GM04504 (cell line): ENCODE measurements at regions not wholly inside any gene's neighbourhood (a gene's known extent, or its start where the extent isn't known, plus 50 kb on each side); places are given as distances from the start of the nearest gene placed in this dataset.

Source experiments
- DNase-seq: peaks from one replicate; pipeline ENCODE4 v3.0.0-alpha.2; 2012; ENCODE audit warnings: low read depth

DNA sequence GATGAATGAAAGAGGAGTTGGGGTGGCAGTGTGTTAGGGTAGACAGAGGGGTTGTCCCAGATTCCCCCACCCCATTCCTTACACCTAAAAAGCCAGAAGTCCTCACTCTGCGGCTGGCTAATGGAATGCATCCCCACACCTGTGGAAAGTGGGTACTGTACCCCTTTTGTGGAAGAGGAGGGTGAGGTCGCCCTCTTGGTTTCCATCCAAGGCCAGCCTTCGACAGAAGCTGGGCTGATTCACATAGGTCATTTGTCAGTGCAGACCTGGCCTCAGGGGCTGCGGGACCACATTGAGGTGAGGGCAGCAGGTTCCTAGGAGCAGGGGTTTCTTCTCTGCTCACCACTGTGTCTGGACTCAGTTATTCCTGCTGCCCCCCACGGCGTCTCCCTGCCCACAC lies 671.6 kb downstream of the MATN1 start:
- no peak for DNase-seq

DNA sequence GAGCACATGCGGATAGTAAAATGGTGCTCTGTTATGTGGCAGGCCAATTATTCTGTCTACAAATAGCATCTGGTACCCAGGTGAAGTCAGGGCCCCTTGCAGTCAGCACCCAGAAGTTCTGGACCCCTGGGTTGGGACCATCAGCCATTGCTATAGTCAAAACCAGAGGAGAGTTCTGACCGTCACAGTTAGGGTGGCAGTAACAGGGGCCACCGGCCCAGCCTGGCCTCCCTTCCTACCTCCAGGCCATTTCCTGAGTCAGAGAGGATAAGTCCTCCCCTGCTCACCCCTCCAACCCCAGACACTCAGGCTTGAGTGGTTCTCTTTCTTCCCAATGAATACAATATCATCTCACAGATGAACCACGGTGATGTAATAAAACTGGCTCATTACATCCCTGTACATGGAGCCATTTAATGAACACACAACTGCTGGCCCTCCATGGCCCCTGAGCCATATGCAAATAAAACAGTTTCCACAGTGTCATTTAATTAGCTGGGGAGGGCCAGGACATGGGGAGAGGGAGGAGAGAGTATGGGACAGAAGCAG lies 673.6 kb downstream of the MATN1 start:
- DNase-seq: no peak

DNA sequence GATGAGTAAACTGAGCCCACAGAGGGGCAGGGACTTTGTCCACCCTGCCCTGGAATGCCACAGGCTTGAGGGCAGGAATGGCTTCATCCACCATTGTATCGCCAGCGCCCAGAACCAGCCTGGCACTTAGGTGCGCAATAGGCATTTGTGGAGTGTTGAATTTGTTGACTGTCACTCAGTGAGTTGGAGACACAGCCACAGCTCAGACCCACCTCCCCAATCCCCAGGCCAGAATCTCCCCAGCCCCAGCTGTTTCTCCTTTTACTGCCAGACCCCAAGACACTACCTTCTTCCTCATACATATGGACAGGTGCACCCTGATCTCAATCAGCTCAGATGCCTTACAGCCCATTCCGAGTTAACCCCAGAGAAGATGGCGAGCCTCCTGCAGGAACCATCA lies 674.5 kb downstream of the MATN1 start:
- DNase-seq: no peak

DNA sequence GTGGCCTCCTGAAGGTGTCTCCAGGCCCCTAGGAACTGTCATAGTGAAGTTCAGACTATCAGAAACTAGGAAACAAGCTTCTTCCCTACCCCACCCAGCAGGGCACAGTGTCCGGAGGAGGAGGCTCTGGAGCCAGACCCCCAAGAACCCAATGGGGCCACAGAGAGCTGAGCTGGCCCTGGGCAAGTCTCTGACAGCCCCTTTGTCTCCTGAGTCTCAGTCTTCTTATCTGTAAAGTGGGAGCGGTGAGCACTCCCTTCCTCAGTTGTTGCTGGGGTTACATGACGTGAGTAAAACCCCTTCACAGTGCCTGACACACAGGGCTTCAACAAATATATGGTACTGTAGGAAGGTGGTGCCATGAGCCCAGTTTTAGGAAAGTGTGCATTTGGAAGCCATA lies 675.8 kb downstream of the MATN1 start:
- no peak for DNase-seq

DNA sequence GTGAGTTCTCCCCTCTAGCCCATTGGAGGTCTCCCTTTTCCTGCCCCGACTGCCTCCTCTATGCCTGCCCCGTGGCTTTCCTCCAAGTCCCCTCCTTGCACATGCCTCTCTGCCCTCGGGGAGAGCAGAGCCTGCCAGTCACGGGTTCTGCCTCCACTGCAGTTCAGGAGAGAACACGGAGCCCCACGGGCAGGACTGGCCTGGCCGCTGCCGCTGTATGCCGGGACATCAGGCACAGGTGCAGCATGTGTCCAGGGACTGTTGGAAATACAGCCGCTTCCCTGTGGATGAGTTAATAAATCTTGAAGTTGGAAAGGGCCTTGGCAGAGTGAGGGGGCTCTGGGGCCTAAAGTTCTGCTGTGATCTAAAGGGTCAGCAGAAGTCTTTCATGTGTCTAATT lies 676.6 kb downstream of the MATN1 start:
- no peak for DNase-seq

DNA sequence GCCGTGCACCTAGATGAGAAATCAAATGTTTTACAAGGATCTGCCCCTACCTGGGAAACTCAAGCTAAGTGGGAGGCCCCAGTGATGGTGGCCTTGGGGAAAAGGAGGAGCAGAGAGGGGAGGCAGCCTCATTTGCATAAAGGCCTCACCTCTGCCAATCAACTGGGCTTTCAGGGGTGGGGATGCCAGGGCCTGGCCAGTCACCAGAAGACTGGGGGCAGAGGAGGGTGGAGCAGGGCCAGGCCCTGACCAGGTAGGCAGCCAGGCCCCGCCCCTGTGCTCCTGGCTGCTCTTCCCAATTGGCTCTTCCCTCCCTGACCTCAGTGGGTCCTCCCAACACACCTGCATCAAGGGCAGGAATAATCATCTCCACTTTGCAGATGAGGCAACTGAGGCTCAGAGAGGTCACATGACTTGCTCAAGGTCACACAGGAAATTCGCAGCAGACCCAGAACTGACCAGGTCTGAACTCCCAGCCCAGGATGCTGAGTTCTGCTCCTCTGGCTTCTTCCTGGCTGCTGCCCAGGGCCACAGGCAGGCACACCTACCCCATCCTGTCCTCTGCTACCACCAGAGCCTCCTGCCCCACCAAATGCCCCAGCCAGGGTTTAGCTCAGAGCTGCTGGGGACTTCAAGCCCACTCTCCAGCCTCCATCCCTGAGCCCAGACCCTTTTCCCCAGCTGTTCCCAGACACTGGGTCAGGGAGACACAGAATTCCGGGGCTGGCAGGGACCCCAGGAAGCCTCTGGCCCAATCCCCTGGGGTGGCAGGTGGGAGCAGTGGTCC lies 677.9 kb downstream of the MATN1 start:
- no peak for DNase-seq

DNA sequence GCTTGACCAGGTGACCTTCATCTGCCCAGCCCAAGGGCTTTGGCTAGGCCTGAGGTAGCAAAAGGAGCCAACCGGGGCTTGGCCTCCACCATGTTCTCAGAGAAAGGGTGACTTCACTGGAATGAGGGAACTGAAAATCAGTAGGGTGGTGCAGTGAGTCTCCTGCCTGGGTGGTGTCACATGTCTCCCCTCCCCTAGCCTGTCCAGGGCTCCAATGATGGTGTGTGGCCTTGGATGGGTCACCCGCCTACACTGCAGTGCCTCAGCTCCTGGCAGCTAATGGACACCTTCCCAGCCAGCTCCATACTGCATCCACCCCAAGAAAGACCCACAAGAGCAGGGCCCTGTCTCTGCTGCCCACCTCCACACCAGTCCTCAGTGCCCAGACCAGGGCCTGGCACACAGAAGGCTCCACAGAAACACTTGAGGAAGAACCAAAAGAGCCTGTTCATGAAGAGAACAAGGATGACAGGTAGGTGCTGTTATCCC lies 678.7 kb downstream of the MATN1 start:
- no peak for DNase-seq

DNA sequence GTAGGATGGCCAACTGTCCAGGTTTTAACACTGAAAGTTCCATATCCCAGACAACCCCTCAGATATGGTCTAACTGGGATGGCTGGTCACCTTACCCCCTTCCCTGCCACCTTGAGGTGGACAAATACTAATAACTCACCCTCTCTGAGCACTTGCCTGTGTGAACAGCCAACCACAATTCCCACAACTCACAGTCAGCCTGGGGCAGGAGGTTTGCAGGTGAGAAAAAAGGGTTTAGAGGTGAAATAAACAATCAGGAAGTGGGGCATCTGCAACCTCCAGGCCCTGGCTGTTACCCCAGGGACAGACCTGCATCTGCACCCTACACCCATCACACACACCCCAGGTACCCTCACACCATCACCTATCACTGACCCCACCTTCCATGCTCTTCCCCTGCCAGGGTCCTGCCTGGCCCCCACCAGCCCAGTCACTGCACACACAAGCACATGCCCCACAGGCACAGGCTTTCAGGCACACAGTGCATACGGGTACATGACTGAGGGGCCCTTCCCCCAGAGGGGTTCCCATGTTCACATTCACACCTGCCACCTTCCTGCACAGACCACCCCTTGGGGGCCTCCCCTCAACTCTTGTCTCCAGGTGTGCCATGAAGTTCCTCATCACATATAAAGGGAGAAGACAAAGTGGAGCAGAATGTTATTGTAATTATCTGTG lies 679.5 kb downstream of the MATN1 start:
- DNase-seq: no peak

DNA sequence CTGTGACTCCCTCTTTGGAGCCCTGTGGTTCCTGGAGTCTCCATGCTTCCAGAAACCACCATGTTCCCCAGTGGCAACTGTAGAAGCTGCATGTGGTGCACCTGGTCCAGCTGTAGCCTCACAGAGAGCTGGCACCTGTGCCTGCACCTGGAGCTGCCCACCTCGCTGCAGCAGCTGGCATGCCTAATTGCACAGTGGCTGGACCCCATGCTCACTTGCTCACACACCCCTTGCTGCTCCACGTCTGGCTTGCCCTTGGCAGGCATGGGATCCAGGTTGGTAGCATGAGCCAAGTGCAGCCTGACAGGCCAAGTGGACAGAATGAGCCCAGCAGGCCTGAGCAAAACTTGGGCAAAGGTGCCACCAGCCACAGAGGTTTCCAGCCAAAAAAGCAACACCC lies 680.1 kb downstream of the MATN1 start:
- DNase-seq: no peak

DNA sequence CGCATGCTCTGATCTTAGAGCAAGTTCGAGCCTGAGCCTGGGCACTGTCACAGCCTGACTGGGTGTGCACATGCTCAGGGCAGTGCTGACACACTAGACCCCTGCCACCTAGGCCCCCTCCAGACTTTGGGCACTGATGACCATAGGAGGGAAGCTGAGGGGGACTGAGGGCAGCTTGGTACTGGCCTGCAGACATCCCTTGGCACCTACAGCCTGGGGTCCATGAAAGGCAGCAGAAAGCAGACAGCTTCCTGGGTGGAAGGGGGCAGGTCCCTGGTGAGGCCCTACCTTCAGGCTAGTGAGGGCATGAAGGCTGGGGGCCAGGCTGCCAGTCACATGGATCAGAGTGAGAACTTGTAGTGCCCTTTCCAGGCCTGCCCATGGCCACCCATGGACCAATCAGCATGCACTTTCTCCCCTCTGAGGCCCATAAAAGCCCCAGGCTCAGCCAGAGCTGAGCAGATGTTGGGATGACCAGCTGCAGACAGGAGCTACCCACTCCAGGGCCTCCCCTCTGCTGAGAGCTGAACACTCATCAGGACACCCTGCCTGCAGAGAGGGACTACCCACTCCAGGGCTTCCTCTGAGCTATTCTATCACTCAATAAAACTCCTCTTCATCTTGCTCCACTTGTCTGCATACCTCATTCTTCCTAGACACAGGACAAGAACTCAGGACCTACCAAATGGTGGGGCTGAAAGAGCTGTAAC lies 680.8 kb downstream of the MATN1 start:
- no peak for DNase-seq

DNA sequence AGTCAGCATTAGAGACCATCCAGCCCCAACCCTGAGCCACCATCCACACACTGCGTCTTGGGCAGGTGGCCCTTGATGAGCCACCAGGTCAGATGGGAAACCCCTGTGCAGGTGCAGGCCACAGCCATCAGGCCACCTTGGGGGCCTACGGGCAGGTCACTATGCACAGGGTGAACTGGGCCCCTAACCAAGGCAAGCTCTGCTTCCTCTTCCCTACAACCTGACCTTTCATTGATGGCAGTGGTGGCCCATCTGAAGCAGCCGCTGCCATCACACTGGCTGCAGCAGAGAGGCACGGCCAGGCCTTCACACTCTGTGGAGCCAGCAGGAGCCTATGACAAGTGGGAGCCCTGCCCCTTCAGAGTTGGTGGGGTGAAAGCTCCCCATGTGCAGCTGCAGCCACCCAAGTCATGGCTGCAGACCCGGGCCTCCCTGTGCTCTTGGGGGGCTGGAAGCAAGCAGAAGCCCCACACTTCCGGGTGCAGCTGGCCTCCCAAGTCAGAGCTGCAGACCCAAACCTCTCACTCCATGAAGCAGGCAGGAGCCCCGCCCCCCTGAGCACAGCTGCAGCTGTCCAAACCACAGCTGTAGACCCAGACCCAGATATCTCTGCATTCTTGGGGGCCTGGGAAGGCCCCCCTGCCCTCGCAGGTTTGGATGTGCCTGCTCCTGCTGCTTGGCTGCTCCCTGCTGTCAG lies 681.5 kb downstream of the MATN1 start:
- DNase-seq: no peak

DNA sequence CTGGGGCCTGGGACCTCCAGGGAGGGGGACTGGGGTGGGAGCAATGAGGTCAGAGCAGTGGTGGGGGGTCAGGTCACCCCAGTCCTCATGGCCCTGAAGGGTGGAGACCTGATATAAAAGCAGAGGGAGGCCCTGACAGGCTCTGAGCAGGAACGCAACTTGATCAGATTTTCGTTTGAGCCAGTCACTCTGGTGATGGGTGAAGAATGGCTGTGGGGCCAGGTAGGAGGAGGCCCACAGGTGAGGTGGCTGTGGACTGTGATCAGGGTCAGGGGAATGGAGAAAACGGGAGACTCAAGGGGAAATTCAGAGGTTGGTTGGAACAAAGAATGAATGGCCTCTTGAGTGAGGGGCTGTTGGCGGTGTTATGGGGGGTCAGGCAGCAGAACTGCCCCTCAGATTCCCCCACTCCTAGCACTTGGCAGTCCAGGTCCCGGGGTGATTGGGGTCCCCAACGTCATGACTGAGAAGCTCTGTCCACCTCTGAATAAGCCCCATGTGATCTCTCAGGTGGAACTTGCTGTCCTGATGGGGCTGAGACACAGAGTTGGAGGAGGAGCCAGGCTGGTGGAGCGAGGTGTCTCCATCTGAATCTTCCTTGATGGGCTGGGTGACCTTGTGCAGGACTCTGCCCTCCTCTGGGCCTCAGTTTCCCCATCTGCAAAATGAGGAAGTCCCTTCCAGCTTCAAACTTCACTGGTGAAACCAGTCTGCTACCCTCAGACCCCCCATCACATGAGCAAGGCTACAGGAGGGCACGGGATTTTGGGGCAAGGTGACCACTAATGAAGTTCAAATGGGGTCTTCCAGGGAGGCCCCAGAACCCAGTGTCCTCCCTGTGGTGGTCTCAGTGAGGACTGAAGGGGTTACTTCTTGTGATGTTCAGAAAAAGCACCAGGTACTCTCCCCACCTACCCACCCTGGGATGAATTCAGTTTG lies 683.0 kb downstream of the MATN1 start:
- DNase-seq: no peak

DNA sequence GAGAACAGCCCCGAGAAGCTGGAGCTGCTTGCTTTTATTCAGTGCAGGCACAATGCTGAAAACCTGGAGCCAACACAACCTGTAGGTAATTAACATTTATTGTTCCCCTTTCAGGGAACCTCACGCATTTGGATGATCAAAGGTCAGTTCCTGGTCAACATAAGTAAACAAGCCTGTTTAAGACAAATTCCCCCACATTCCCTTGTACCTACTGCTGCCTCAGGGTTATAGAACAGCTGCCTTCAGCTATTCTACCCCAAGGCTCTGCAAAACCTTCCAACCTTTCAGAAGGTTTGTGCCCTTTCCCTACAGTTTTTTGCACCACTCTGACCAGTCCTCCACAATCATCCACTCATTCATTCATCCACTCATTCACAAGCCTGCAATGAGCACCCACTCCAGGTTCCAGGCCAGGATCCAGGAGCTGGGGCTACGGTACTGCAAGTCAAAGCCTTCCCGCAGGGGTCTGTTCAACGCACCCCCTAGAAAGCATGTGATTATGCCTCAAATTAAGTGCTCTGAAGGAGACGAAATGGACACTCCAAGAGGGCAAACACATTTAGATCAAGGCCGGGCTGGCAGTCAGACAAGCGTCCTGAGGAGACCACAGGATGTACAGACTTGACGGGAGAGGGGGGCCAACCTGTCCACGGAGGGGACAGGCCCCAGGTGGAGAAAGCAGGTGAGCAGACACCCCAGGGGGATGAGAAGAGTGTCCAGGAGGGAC lies 683.9 kb downstream of the MATN1 start:
- DNase-seq: no peak

DNA sequence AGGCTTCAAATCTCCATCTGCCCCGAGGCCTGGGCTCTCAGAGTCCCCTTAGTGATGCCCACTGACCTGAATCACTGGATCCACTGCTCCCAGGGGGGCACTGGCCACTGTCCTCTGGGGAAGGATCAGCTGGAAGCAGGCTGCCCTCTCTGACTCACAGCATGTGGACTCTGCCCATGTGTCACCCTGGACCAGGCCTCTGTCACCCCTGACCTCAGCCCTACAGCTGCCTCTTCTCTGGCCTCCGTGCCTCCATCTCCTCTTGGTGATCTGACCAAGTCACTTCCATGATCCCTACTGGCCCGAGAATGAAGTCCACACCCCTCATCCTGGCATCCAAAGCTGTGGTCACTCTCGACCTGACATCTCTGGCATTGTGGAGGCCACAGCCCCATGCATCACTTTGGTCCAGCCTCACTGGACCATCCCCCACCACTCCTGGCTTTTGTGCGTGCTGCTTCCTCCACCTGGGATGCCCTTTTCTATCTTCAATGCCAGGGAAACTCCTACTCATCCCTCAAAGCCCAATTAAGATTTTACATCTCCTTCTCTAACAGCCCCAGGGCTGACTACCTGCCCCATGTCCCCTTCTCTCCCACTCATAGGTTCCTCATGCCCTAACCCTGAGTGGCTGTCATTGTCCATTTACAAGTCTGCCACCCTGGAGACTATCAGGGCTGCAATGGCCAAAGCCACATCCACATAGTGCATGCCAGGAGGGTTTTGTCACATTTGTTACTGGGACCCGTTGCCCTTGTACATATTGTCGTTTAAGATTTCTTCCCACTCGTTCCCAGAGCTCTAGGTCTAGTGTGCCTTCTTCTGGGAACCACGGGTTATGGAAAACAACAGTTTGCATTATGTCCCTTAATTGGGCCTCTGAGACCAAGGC lies 685.0 kb downstream of the MATN1 start:
- no peak for DNase-seq

DNA sequence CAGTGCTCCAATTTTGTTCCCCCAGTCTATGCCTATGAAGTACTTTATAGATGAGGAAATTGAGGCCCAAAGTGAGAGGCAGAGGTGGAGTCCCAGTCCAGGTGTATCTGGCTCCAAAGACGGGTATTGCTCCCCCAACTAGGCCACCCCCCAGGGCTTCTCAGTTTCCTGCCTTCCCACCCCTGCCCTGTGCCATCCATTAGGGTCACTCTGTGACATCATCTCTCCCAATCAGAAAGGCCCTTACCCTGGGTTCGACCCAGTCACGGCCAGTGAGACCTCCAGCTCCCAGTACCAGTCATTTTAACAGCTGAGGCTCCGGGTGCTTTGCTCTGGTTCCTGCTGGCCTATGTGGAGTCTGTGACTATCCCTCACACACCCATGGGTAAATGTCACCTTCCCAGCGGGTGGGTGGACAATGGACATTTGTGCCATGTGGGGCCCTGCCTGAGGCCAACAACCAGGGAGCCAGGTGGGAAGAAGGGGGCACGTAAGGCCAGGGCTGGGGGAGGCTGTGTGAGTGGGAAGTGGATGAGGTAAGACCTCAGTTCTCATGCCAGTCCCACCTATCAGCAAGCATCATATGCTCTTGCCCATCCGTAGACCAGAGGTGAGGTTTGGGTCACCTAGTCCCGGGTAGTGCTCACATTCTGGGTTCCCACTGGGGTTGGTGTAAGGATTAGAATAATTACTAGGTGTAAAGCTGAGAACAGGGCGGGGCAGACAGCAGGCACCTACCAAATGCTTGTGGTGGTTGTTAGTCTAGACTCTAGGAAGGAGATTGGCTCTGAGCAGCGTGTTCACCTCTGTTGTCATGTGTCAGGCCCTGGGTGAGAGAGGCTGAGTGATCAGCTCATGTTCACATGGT lies 685.9 kb downstream of the MATN1 start:
- no peak for DNase-seq

DNA sequence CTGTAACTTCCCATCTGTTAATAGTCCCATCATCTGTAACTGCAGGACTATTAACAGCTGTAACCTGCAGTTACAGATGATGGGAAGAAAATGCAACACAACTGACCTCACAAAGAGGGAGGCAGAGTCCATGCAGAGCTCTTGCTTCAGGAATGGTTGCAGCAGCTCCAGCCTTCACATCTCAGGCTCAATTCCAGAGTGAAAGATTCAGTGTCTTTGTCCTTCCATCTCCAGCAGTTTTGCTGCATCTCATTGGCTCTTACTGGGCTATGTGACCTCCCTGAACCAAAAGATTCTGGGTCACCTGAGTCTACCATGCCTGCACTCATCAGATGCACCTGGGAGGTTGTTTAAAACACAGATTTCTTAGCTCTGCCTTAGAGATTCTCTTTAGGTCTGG lies 686.7 kb downstream of the MATN1 start:
- no peak for DNase-seq

DNA sequence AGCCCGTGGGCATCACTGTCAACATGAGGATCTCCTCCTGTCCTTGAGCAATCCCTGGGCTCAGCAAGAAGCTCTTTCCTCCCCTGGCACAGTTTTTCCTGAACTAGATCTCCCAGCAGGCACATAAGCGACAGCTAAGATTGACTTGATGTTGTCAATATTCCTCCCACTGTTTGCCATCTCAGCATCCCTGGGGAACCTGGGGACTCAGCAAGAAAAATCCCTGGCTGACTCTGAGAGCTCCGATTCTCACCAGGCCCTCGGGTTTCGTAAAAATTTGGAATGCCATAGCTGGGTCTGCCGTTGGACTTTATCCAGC lies 687.2 kb downstream of the MATN1 start:
- no peak for DNase-seq

DNA sequence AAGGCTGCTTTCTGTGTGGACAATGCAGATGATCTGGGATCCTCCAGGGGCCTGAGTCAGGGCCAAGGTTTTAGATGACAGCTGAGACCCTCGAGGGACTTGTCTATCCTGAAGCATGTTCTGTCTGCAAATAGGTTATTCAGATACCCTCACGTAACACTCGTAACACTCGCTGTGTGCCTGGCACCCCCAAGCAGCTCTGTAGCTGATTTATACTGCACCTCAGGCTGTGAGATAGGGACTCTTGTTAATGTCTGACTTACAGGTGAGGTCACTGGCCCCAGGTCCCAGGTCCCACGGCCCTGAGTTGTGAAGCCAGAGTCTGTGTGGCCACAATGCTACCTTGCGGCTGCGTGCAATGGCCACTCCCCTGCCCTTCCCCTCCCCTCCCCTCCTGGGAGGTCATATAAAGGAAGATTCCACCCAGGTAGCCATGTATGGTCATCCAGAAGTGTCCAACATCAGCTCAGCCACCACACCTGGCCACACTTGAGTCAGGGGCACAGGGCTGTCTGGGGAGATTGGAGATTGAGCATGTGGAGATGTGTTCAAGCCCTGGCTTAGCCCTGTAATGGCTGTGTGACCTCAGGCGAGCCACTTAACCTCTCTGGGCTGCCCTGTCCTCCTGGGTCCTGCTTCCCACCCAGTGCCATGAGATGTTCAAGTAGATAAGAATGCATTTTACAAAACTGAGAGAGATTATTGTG lies 687.7 kb downstream of the MATN1 start:
- no peak for DNase-seq
